GM19468 (cell line): ENCODE measurements at regions not wholly inside any gene's neighbourhood (a gene's known extent, or its start where the extent isn't known, plus 50 kb on each side); places are given as distances from the start of the nearest gene placed in this dataset.

ENCODE experiments used
- ATAC-seq: cut with Tn5 transposase; IDR thresholded peaks from one replicate; pipeline ENCODE4 v1.9.1; 2021; ENCODE audit warnings: mild to moderate bottlenecking, moderate library complexity, moderate number of reproducible peaks; ENCODE audit not compliant: unreplicated experiment; ENCODE audit errors: extremely low read depth

- no peak for ATAC-seq
These were observed 208.1 kb upstream of the S1PR3 start for GRCh38 chr9:88782931-88783710.

DNA sequence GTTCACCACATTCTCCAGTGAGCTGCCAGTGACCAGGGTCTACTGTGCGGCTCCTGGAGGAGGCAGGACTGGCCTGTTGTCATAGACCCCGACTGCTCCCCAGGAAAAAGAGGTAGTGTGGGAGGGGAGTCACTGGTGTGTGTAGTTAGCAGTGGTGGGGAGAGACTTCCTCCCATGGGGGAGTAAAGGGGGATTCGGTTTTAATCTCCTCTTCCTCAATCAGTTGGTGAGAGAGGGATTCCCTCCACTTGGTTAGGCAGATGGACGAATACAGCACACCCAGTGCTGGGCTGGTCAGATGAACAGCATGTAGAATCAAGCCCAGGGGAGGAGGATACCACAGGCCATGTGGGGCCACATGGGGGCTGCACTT, 207.6 kb upstream of the S1PR3 start:
- ATAC-seq: no peak

- ATAC-seq: no peak
These were observed 206.3 kb upstream of the S1PR3 start for GRCh38 chr9:88784960-88785359.

GRCh38 chr9:88786291-88787079, 204.8 kb upstream of the S1PR3 start:
- ATAC-seq: no peak

DNA sequence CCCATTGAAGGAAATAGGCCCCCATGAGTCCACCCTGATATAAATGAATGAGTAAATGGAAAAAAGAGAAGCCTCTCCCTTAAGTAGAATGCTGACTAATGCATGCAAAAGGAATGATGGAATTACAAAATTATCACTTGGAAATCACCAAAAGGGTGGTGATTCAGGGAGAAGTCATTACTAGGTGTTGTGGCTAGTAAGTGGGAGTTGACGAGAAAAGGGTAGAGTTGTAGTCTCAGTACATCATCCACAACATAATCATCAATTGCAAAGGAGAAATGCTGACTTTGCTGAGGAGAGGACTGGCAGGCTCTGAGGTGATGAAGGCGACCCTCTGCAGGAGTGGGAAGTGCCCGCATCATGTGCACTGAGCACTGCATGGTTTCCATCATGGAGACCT, 201.5 kb upstream of the S1PR3 start:
- ATAC-seq: no peak

DNA sequence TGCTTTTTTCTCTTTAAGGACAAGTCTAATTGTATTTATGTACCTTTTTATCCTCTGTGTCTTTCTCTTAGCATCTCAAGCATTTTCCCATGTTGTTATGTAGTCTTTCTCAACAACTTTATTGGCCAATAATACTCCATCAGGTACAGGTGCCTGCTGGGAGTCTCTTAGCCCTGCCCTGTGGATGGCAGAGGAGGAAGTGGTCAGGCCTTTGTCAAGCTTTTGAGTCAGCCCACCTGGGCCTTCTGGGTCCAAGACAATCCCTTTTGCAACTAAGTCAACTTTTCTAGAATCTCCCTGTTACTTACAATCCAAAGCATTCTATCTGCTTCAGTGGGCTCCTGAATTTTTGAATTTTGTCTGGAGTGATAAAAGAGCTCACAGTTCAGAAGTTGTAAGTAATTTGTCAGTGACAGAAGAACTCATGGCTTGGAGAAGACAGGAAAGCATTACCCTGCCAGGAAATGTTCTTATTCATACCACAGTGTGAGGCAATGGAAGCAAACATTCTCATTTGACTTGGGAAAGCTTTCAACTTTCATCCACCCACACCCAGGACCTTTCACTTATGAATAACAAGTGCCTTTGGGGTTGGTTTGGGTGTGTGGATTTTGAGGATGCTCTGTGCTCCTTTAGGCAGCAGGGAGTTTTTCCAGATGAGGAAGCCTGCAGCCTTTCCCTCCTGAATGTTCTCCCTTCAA, 200.0 kb upstream of the S1PR3 start:
- ATAC-seq: no peak

DNA sequence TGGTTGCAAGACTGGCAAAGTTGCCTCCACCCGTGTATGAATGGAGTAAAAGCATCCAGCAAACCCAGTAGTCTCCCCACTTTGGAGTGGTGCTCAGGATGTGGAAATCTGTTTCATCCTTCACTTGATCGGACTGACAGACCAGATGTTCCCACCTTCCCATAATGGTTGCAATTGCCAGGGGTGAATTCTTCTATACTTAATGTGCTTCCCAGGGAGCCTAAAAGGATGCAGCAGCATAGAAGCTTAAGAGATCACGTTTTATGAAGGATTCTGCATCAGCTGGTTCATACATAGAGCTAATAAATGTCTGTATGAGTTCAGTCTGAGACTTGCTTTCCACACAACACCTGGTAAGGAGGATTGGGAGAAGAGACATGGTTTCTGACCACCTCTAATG, 198.8 kb upstream of the S1PR3 start:
- no peak for ATAC-seq

DNA sequence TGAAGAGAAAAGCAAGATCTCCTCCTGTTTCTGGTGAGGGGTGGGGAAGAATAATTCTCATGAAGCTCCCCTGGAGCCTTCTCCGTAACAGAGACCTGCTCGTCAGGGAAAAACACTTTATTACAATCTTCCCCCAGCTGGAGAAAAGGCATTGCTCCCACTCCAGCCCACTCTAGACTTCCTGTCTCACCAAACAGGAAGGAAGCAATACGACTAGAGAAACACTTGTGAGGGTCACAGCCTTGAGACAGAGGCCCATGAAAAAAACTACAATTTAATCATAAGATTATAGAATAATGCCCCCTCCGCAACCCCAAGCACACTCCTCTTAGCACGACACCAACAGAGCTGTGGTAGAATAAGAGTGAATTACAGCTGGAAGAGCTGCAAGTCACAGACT, 197.2 kb upstream of the S1PR3 start:
- no peak for ATAC-seq

GRCh38 chr9:88796947-88797346, 194.3 kb upstream of the S1PR3 start:
- no peak for ATAC-seq

- ATAC-seq: no peak
These were observed 192.8 kb upstream of the S1PR3 start for GRCh38 chr9:88798476-88798875.

DNA sequence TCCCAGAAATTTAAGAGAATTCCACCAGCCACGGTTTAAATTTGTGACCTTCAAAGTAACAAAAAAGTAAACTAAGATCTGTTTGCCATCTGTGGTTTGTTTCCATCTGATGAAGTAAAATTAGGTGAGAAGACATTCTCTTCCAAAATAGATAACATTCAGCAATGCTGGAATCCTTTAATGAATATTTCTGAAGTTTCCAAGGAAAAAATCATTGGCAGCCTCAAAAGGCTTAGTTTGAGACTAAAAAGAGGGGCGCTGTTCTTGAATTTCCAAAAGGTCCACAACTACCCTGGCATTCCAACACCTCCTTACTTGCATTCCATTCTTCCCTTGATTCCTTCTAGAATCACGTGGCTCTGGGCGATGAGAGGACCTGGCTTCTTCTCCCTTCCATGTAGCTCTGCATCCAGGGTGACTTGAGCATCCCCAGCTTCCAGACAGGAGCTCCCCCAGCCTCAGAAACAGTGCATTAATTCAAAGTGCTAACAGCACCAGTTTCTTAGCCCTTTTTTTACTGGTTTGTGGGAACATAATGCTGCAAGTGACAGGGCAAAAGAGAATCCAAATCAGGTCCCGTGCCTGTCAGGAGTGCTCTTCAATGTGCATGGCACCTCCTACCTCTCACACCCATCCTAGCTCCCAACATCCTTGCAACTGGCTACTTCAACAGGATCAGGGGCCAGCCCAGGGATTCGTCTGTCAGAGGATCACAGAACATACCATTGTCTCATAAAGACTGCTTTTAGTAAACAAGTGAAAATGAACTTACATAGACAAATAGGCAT, 191.5 kb upstream of the S1PR3 start:
- no peak for ATAC-seq

DNA sequence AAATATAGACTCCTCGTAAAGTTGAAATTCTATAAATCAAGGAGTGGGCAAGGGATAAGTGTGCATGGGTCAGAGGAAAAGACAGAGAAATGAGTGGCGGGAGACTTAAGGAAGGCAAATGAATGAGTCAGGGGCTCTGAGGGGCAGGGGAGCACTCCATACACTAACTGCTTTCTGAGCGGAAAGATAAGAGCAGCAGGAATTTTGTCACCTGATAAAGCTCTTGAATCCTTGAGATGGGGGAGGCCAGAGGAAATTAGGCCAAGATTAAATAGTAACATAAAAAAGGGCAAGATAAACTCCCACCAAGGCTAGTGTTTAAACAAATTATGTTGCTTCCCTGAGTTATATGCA, 191.0 kb upstream of the S1PR3 start:
- ATAC-seq: no peak

GRCh38 chr9:88801214-88801796, 190.0 kb upstream of the S1PR3 start:
- ATAC-seq: no peak

DNA sequence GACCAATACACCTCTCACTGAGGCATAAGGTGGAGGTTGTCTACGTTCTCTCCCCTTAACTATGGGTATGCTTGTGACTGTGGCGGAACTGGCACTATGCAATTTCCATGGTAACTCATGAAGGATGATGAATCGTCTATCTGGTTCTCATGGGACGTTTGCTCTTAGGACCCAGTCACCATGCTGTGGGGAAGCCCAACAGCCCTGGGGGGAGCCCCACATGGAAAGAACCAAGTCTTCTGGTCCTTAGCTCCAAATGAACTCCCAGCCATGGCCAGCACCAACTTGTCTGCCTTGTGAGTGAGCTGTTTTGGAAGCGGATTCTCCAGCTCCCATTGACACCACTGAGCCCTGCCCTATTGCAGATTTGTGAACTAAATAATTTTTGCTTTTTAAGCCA, 188.7 kb upstream of the S1PR3 start:
- no peak for ATAC-seq

DNA sequence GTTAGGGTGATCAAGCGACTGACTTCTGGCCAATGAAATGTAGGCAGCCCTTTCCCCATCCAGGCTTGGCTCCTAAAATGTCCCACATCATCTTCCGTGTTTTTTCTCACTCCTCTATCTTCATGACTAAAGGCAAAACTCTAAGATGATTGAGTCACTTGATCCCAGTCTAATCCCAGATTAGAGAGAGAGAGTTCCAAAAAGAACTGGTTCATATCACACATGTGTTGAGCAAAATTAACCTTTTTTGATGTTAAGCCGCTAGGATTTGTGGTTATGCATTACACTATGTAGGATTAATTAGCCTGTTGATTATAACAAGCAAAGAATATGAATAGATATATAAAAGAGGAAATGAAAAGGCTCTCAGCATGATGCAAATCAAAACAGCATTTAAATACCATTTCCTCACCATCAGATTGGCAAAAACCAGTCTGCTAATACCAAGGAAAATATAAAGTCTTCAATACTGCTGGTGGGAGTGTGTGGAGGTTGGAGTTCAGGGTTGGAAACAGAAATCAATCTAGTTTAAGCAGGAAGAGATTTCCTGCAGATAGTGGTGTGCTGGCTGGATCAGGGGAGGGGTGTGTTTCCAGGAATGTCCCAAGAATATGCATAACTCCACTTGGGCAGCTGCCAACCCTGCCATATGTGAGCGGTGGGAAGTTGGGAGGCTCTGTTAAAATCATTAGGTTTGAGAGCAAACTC, 187.6 kb upstream of the S1PR3 start:
- ATAC-seq: no peak

GRCh38 chr9:88804254-88804596, 187.0 kb upstream of the S1PR3 start:
- ATAC-seq: no peak

DNA sequence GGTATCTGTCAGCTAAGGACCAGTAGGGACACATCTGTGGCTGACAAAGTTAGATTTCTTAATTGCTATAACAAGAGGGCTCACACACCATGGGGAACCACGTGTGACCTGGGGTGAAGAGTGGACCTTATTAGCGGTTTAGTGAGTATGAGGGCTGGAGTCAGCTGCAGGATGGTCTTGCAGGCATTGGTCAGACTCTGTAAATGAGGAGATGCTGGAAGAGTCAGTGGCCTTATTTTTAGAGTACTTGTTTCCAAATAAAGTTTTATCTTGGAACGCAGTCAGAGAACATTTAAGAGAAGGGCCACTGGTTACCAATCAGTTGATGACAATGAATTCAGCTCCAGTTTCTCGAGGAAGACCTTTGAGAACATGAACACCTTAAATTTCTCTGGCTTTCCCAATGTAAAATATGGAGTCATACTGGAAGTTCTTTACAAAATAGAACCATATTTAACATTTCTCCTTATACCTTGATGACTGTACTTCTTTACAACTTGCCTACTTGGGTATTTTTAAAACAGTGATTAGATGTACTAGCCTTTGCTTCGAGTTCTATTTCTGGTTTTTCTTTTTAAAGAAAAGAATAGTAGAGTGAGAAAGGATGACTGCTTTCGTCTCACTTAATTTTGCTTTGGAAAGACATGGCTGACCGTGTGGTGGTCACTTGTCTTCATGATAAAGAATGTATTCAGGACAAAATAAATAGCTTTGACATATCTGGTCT, 185.9 kb upstream of the S1PR3 start:
- no peak for ATAC-seq

DNA sequence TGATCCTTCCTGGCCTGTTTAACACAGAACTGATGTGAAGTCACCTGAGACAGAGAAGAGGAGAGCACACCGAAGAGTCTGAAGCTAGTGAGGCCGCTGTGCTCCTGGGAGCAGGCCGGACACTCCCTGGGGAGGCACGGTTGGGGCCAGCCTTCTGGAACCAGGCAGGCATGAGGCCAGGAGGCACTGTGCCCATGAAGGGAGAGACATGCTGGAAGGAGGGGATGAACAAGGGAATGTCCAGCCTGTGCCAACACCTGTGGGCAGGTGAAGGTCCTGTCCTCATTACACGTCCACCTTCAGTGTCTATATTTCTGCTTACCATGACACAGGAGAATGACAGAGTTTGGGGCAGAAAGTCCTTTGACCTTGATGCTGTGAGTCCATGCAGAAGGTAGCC, 183.8 kb upstream of the S1PR3 start:
- ATAC-seq: no peak

GRCh38 chr9:88808019-88808656, 183.1 kb upstream of the S1PR3 start:
- ATAC-seq: no peak
